Astrocyte (in vitro differentiated cells and primary cell): ENCODE measurements at regions not wholly inside any gene's neighbourhood (a gene's known extent, or its start where the extent isn't known, plus 50 kb on each side); places are given as distances from the start of the nearest gene placed in this dataset.

ENCODE experiments used
- EZH2 ChIP-seq: IDR thresholded peaks from 2 replicates; pipeline ENCODE4 v1.6.1; 2012; ENCODE audit warnings: mild to moderate bottlenecking, low read length, inconsistent platforms; ENCODE audit not compliant: insufficient read depth
- TF ChIP-seq, protein P1 (sequence below): IDR thresholded peaks from 2 replicates; pipeline ENCODE4 v1.5.1; 2011; ENCODE audit warnings: low read depth, mild to moderate bottlenecking, inconsistent platforms, low read length, moderate library complexity; ENCODE audit not compliant: insufficient read depth

DNA sequence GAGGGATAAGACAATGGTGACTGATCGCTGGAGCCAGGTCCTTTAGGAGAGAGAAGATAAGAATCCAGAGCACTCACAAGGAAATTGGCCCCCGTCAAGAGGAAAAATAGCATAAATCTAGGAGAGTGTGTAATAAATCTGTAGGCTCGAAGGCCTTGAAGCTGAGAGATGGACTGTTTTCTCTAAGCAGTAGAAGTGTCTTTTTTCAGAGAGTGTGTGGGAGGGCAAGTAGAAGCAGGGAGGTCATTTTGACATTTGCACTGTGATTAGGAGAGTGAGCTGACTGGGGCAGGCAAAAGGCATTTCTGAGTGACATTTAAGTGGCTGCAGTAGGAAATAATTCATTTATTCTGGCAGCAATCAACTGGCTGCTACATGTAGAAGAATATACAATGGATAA, 78.0 kb upstream of the DDHD1 start:
- TF ChIP-seq, protein P1, sequence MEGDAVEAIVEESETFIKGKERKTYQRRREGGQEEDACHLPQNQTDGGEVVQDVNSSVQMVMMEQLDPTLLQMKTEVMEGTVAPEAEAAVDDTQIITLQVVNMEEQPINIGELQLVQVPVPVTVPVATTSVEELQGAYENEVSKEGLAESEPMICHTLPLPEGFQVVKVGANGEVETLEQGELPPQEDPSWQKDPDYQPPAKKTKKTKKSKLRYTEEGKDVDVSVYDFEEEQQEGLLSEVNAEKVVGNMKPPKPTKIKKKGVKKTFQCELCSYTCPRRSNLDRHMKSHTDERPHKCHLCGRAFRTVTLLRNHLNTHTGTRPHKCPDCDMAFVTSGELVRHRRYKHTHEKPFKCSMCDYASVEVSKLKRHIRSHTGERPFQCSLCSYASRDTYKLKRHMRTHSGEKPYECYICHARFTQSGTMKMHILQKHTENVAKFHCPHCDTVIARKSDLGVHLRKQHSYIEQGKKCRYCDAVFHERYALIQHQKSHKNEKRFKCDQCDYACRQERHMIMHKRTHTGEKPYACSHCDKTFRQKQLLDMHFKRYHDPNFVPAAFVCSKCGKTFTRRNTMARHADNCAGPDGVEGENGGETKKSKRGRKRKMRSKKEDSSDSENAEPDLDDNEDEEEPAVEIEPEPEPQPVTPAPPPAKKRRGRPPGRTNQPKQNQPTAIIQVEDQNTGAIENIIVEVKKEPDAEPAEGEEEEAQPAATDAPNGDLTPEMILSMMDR, result no peak
- TF ChIP-seq EZH2, result no peak
